ENCODE measurements at regions not wholly inside any gene's neighbourhood (a gene's known extent, or its start where the extent isn't known, plus 50 kb on each side); places are given as distances from the start of the nearest gene placed in this dataset.

GRCh38 chr9:118630079-118630478 is 739.2 kb downstream of the BRINP1 start:
- no peak for TF ChIP-seq EZH2 (IDR thresholded peaks at IDR 0.05; ENCODE audit: borderline replicate concordance, insufficient read depth, low read length, poor library complexity, severe bottlenecking)
- no peak for TF ChIP-seq RAD21 (conservative IDR thresholded peaks at IDR 0.05)
- TF ChIP-seq TAF1 (IDR thresholded peaks at IDR 0.05; ENCODE audit: low read depth) = no peak
- TF ChIP-seq MXI1 (conservative IDR thresholded peaks at IDR 0.05; ENCODE audit: poor library complexity, severe bottlenecking) = no peak
- TF ChIP-seq SMC3 (conservative IDR thresholded peaks at IDR 0.05; ENCODE audit: poor library complexity) = no peak
- no peak for TF ChIP-seq POLR2AphosphoS5 (IDR thresholded peaks at IDR 0.05)
- TF ChIP-seq REST (IDR thresholded peaks at IDR 0.05; ENCODE audit: borderline replicate concordance) = no peak
- no peak for TF ChIP-seq EP300 (conservative IDR thresholded peaks at IDR 0.05; ENCODE audit: poor library complexity, severe bottlenecking)
- H4K20me1 ChIP-seq (ENCODE audit: insufficient read depth) = no peaks in the 10 kb centered on the region
- H3K36me3 ChIP-seq (ENCODE audit: insufficient read depth, low read length) = no peaks in the 10 kb centered on the region

GRCh38 chr9:118630931-118631595 is 738.2 kb downstream of the BRINP1 start:
- Histone ChIP-seq H2AFZ (ENCODE audit: low read depth, low read length) (no peak overlapping the region), H3K36me3 (ENCODE audit: insufficient read depth, low read length) (no peaks in the 10 kb centered on the region)

More at GRCh38 chr9:118630079-118630478, 739.2 kb downstream of the BRINP1 start:
- no peak overlapping the region for H3K9ac ChIP-seq (ENCODE audit: low read length)
- no peak overlapping the region for H3K4me3 ChIP-seq (ENCODE audit: low read length)
- H2AFZ ChIP-seq (ENCODE audit: low read depth, low read length) = no peak overlapping the region
- H3K4me2 ChIP-seq (ENCODE audit: low read length) = no peak overlapping the region
- no peaks in the 10 kb centered on the region for H3K9me3 ChIP-seq (ENCODE audit: low read length)
- H3K27me3 ChIP-seq (ENCODE audit: insufficient read depth, low read depth, low read length) = no peaks in the 10 kb centered on the region
- H3F3A ChIP-seq (ENCODE audit: insufficient read depth, low read length, poor library complexity, severe bottlenecking) = no peaks in the 10 kb centered on the region
- H3K79me2 ChIP-seq (replicated peaks; ENCODE audit: insufficient read depth, low read length) = no peaks in the 10 kb centered on the region
- no peaks in the 10 kb centered on the region for H3K9me2 ChIP-seq (ENCODE audit: insufficient read depth, low read length)
- no peak overlapping the region for H3K27ac ChIP-seq (ENCODE audit: low read length)

More at GRCh38 chr9:118630931-118631595, 738.2 kb downstream of the BRINP1 start:
- H3F3A ChIP-seq (ENCODE audit: insufficient read depth, low read length, poor library complexity, severe bottlenecking) = no peaks in the 10 kb centered on the region
- no peaks in the 10 kb centered on the region for H4K20me1 ChIP-seq (ENCODE audit: insufficient read depth)
- no peaks in the 10 kb centered on the region for H3K27me3 ChIP-seq (ENCODE audit: insufficient read depth, low read depth, low read length)
- no peak overlapping the region for H3K4me2 ChIP-seq (ENCODE audit: low read length)
- no peak for TF ChIP-seq CTCF (IDR thresholded peaks at IDR 0.05; ENCODE audit: poor library complexity, severe bottlenecking)
- TF ChIP-seq RAD21 (conservative IDR thresholded peaks at IDR 0.05) = no peak
- TF ChIP-seq EZH2 (IDR thresholded peaks at IDR 0.05; ENCODE audit: borderline replicate concordance, insufficient read depth, low read length, poor library complexity, severe bottlenecking) = no peak
- no peak for TF ChIP-seq REST (IDR thresholded peaks at IDR 0.05; ENCODE audit: borderline replicate concordance)
- no peak for TF ChIP-seq TAF1 (IDR thresholded peaks at IDR 0.05; ENCODE audit: low read depth)
- no peak for TF ChIP-seq MXI1 (conservative IDR thresholded peaks at IDR 0.05; ENCODE audit: poor library complexity, severe bottlenecking)
- TF ChIP-seq POLR2AphosphoS5 (IDR thresholded peaks at IDR 0.05) = no peak
- TF ChIP-seq EP300 (conservative IDR thresholded peaks at IDR 0.05; ENCODE audit: poor library complexity, severe bottlenecking) = no peak
- no peak for TF ChIP-seq SMC3 (conservative IDR thresholded peaks at IDR 0.05; ENCODE audit: poor library complexity)
- no peaks in the 10 kb centered on the region for H3K79me2 ChIP-seq (replicated peaks; ENCODE audit: insufficient read depth, low read length)
- no peak overlapping the region for H3K9ac ChIP-seq (ENCODE audit: low read length)
- H3K9me3 ChIP-seq (ENCODE audit: low read length) = no peaks in the 10 kb centered on the region
- H3K9me2 ChIP-seq (ENCODE audit: insufficient read depth, low read length) = no peaks in the 10 kb centered on the region
- H3K4me3 ChIP-seq (ENCODE audit: low read length) = no peak overlapping the region
- H3K27ac ChIP-seq (ENCODE audit: low read length) = no peak overlapping the region

Data from neural cell (in vitro differentiated cells).